ENCODE measurements at regions not wholly inside any gene's neighbourhood (a gene's known extent, or its start where the extent isn't known, plus 50 kb on each side); places are given as distances from the start of the nearest gene placed in this dataset.

DNA sequence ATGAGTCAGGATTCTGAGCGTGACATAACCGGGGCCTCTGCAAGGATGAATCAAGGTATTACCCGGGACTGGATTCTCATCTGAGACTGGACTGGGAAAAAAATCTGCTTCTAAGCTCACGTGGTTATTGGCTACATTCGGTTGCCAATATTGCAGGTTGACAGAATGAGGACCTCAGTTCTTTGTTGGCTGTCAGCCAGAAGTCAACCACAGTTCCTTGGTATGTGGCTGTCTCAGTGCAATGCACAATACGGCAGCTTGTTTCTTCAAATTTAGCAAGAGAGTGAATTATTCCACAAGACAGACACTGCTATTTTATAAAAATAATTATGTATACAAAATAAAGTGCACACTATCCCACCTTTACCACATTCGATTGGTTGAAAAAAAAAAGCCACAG, 424.2 kb downstream of the KLHL4 start (continued):
- TF ChIP-seq, protein P1, sequence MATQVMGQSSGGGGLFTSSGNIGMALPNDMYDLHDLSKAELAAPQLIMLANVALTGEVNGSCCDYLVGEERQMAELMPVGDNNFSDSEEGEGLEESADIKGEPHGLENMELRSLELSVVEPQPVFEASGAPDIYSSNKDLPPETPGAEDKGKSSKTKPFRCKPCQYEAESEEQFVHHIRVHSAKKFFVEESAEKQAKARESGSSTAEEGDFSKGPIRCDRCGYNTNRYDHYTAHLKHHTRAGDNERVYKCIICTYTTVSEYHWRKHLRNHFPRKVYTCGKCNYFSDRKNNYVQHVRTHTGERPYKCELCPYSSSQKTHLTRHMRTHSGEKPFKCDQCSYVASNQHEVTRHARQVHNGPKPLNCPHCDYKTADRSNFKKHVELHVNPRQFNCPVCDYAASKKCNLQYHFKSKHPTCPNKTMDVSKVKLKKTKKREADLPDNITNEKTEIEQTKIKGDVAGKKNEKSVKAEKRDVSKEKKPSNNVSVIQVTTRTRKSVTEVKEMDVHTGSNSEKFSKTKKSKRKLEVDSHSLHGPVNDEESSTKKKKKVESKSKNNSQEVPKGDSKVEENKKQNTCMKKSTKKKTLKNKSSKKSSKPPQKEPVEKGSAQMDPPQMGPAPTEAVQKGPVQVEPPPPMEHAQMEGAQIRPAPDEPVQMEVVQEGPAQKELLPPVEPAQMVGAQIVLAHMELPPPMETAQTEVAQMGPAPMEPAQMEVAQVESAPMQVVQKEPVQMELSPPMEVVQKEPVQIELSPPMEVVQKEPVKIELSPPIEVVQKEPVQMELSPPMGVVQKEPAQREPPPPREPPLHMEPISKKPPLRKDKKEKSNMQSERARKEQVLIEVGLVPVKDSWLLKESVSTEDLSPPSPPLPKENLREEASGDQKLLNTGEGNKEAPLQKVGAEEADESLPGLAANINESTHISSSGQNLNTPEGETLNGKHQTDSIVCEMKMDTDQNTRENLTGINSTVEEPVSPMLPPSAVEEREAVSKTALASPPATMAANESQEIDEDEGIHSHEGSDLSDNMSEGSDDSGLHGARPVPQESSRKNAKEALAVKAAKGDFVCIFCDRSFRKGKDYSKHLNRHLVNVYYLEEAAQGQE (IDR thresholded peaks at IDR 0.05; ENCODE audit: low read depth, low read length), result no peak

DNA sequence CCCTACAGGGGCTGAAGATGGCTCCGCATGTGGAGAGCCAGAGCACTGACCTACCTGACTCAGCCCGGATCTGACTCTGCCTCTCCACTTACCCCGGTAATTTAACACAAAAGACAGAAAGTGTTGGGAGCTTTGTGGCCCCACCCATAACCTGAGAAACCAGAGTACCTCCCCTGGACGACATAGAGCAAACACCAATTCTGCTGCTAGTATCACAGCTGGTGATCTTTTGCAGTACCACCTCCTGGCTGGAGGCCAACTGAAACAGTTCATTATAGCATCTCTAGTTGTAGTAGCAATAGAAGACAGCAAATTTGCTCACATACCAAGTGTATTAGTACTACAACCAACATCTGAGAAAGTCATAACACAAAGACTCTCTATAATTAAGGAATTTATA, 443.9 kb downstream of the KLHL4 start:
- H3K27ac ChIP-seq (ENCODE audit: low read depth in 2 of 2, low read length in 1 of 2), result no peak overlapping the region
- H3K4me2 ChIP-seq, result no peak overlapping the region
- no peaks in the 10 kb centered on the region for H3K9me3 ChIP-seq
- no peaks in the 10 kb centered on the region for H3K36me3 ChIP-seq (replicated peaks in 1 of 2; ENCODE audit: control insufficient read depth in 1 of 2, insufficient read depth in 2 of 2, low read length in 1 of 2)
- no peaks in the 10 kb centered on the region for H4K20me1 ChIP-seq (ENCODE audit: insufficient read depth)
- H3K4me1 ChIP-seq (ENCODE audit: control insufficient read depth in 1 of 2, insufficient read depth in 2 of 2, low read depth in 1 of 2, low read length in 1 of 2), result no peaks in the 10 kb centered on the region
- TF ChIP-seq GABPA (IDR thresholded peaks at IDR 0.05; ENCODE audit: low read depth) (no peak), POLR2AphosphoS5 (IDR thresholded peaks at IDR 0.05; ENCODE audit: low read depth, low read length) (no peak), FOSL2 (IDR thresholded peaks at IDR 0.05; ENCODE audit: borderline replicate concordance, low read depth) (no peak), MXI1 (IDR thresholded peaks at IDR 0.05; ENCODE audit: low read depth, low read length) (no peak), MEF2A (IDR thresholded peaks at IDR 0.05; ENCODE audit: borderline replicate concordance, low read depth) (no peak), GATA2 (CRISPR knock-in tag; IDR thresholded peaks at IDR 0.05) (no peak), EP300 (IDR thresholded peaks at IDR 0.05; ENCODE audit: borderline replicate concordance in 1 of 2, low read depth in 1 of 2, low read length in 1 of 2) (no peak), SIN3A (IDR thresholded peaks at IDR 0.05; ENCODE audit: borderline replicate concordance, low read depth, low read length) (no peak), RAD21 (IDR thresholded peaks at IDR 0.05; ENCODE audit: low read length) (no peak)
- TF ChIP-seq, protein P2, sequence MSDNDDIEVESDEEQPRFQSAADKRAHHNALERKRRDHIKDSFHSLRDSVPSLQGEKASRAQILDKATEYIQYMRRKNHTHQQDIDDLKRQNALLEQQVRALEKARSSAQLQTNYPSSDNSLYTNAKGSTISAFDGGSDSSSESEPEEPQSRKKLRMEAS (IDR thresholded peaks at IDR 0.05; ENCODE audit: low read depth), result no peak
- TF ChIP-seq, protein P3, sequence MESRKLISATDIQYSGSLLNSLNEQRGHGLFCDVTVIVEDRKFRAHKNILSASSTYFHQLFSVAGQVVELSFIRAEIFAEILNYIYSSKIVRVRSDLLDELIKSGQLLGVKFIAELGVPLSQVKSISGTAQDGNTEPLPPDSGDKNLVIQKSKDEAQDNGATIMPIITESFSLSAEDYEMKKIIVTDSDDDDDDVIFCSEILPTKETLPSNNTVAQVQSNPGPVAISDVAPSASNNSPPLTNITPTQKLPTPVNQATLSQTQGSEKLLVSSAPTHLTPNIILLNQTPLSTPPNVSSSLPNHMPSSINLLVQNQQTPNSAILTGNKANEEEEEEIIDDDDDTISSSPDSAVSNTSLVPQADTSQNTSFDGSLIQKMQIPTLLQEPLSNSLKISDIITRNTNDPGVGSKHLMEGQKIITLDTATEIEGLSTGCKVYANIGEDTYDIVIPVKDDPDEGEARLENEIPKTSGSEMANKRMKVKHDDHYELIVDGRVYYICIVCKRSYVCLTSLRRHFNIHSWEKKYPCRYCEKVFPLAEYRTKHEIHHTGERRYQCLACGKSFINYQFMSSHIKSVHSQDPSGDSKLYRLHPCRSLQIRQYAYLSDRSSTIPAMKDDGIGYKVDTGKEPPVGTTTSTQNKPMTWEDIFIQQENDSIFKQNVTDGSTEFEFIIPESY (IDR thresholded peaks at IDR 0.05; ENCODE audit: borderline replicate concordance, low read depth), result no peak
- CTCF ChIA-PET, result no interaction called here
- H3F3A ChIP-seq (replicated peaks; ENCODE audit: insufficient read depth), result no peaks in the 10 kb centered on the region
- peaks cover 4% of the 10 kb centered on the region; the same call in 1 of the 2 replicates for H3K9me2 ChIP-seq
- POLR2A ChIA-PET, result no interaction called here
- H2AFZ ChIP-seq (ENCODE audit: low read depth), result no peak overlapping the region
- 17% methylated on average over 4 of the region's 4 CpGs for WGBS (ENCODE audit: low lambda C conversion rate)
- H3K4me3 ChIP-seq (ENCODE audit: low read depth in 2 of 2, low read length in 1 of 2), result no peak overlapping the region
- no peak for DNase-seq
- H3K79me2 ChIP-seq (ENCODE audit: insufficient read depth), result no peaks in the 10 kb centered on the region
- no peak overlapping the region for H3K9ac ChIP-seq
- H3K27me3 ChIP-seq (ENCODE audit: insufficient read depth), result no peaks in the 10 kb centered on the region

Measured in SK-N-SH (cell line).